ENCODE measurements at regions not wholly inside any gene's neighbourhood (a gene's known extent, or its start where the extent isn't known, plus 50 kb on each side); places are given as distances from the start of the nearest gene placed in this dataset.
"Not testable (repeated sequence)": the region's sequence is repeated elsewhere in the genome, so short reads cannot be mapped to it uniquely, and the experiment has no call there.

- TF ChIP-seq CTCF (IDR thresholded peaks at IDR 0.05; ENCODE audit: insufficient read depth, missing control alignments), result no peak
- DNase-seq (ENCODE audit: insufficient read length, low spot score) (no peak), FAIRE-seq (no peak)
These were observed 216.7 kb downstream of the FRK start for GRCh38 chr6:115843945-115844344.

GRCh38 chr6:115842338-115842737 is 218.4 kb downstream of the FRK start:
- DNase-seq (ENCODE audit: insufficient read length, low spot score), result no peak
- no peak for FAIRE-seq
- TF ChIP-seq CTCF (IDR thresholded peaks at IDR 0.05; ENCODE audit: insufficient read depth, missing control alignments), result no peak

- TF ChIP-seq CTCF (IDR thresholded peaks at IDR 0.05; ENCODE audit: insufficient read depth, missing control alignments), result no peak
- FAIRE-seq, result no peak
These were observed 221.0 kb downstream of the FRK start for GRCh38 chr6:115839583-115840181.

GRCh38 chr6:115838763-115839401 is 221.8 kb downstream of the FRK start:
- TF ChIP-seq CTCF (IDR thresholded peaks at IDR 0.05; ENCODE audit: insufficient read depth, missing control alignments), result peak; percentile 22
- DNase-seq (ENCODE audit: insufficient read length, low spot score) (no peak), FAIRE-seq (no peak)

More at GRCh38 chr6:115839583-115840181, 221.0 kb downstream of the FRK start:
- DNase-seq (ENCODE audit: insufficient read length, low spot score), result no peak

- DNase-seq (ENCODE audit: insufficient read length, low spot score) (no peak), FAIRE-seq (no peak)
- no peak for TF ChIP-seq CTCF (IDR thresholded peaks at IDR 0.05; ENCODE audit: insufficient read depth, missing control alignments)
These were observed 222.5 kb downstream of the FRK start for GRCh38 chr6:115838216-115838615.

- not testable (repeated sequence) for FAIRE-seq; DNase-seq (ENCODE audit: insufficient read length, low spot score)
These were observed 224.3 kb downstream of the FRK start for GRCh38 chr6:115836374-115836773.

GRCh38 chr6:115835314-115835713 is 225.4 kb downstream of the FRK start:
- no peak for TF ChIP-seq CTCF (IDR thresholded peaks at IDR 0.05; ENCODE audit: insufficient read depth, missing control alignments)
- no peak for DNase-seq (ENCODE audit: insufficient read length, low spot score)
- FAIRE-seq, result no peak

- not testable (repeated sequence) for FAIRE-seq; DNase-seq (ENCODE audit: insufficient read length, low spot score)
These were observed 226.1 kb downstream of the FRK start for GRCh38 chr6:115834542-115834941.
